HG03565 (cell line): ENCODE measurements at regions not wholly inside any gene's neighbourhood (a gene's known extent, or its start where the extent isn't known, plus 50 kb on each side); places are given as distances from the start of the nearest gene placed in this dataset.

Experiments
- ATAC-seq: cut with Tn5 transposase; IDR thresholded peaks from one replicate; pipeline ENCODE4 v1.9.1; 2021; ENCODE audit warnings: mild to moderate bottlenecking, moderate library complexity; ENCODE audit not compliant: unreplicated experiment

GRCh38 chr14:42862114-42862513 lies 1255.4 kb downstream of the LRFN5 start:
- no peak for ATAC-seq

GRCh38 chr14:42860371-42860770 lies 1253.7 kb downstream of the LRFN5 start:
- ATAC-seq, result no peak

DNA sequence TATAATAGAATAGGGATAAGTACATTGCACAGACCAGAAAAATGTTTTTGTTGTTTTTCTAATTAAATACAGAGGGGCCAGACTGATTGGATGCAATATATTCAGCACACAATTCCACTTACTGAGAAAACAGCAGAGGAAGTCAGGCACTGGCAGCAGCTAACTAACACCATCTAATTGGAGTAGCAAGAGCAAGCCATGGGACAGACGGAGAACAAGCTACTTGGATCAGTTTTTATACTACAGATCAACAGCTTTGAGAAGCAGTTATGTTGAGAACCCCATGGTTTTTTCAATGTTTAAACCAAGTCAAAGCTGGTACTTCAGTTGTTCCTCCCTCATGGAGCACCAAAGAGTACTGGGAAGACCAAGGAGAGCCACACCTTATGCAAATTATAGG lies 1249.4 kb downstream of the LRFN5 start:
- ATAC-seq, result no peak

GRCh38 chr14:42855085-42855484 lies 1248.4 kb downstream of the LRFN5 start:
- ATAC-seq, result no peak

DNA sequence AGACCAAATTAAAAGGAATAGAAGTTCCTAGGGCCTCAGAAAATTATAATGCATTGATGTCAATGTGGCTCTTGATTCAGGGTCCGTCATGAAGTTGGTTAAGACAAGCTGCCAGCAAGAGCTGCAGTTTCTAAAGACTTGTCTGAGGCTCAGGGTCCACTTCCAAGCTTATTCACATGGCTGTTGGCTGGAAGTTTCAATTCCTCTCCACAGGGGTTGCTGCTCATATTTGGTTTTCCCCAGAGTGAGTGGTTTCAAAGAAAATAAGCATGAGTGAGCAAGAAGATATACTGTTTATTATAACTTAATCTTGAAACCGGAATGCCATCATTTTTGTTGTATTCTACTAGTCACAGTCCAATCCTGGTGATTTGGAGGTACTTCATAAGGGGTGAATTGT lies 1247.4 kb downstream of the LRFN5 start:
- ATAC-seq, result no peak

DNA sequence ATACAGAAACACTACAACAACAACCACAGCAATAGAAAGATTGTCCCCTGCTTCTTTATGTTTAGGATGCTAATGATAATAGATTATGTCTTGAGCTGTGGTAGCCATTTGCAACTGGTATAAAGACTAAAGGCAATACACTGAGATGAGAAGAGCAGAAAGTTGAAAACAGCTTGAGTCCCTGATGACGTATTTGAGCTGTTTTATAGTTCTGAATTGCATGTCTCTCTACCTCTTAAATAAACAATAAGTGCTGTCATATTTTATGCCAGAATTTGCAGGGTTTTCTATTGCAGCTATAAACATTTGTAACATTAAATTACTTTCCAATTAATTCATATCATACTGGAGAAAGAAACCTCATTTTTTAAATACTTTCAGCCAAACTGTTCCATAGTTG lies 1242.0 kb downstream of the LRFN5 start:
- no peak for ATAC-seq

DNA sequence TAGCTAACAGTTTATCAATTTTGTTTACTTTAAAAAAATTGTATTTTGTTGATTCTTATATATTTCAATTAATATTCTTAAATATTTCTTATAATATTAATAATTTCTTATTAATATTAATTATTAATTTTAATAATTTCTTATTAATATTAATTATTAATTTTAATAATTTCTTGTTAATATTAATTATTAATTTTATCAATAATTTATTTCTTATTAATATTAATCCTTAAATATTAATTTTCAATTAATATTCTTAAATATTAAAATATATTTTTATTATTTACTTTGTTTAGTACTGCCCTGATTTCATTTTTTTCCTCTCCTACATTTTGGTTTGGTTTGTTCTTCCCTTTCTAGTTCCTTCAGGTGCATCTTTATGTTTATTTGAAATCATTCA lies 1208.1 kb downstream of the LRFN5 start:
- ATAC-seq, result no peak

GRCh38 chr14:42806909-42807315 lies 1200.2 kb downstream of the LRFN5 start:
- no peak for ATAC-seq

DNA sequence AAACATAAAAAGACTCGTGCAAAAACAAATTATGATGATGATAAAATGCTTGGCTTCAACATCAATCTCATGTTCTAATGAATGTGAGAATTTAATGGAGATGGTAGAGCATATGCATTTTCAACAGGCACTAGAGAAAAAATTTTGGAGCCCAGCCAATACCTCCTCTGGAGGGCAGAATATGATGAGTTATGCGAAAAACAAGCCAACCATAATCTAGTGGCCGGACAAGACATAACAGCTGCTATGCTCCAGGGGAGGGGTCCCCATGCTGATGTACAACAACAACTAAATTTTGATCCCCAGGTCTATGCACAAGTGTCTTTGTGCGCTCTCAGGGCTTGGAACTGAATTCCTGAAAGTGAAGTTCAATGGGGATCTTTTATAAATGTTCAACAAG lies 1197.5 kb downstream of the LRFN5 start:
- no peak for ATAC-seq

DNA sequence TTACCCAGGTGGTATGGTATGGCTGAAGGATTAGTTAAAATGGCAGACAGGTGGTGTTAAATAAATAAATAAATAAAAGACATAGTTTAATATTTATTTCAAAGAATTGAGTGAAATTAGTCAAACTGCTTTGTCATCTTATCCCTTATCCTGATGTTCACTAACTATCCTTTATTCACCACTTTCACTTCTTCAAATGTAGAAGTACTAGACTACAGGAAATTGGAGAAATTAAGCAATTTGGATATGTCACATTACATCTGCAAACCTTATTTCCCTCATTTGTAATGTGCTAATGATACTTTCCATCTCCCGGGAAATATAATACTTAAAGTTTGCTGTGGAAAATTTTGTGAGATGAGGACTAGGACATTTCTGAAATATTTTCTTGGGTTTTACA lies 1195.7 kb downstream of the LRFN5 start:
- no peak for ATAC-seq

DNA sequence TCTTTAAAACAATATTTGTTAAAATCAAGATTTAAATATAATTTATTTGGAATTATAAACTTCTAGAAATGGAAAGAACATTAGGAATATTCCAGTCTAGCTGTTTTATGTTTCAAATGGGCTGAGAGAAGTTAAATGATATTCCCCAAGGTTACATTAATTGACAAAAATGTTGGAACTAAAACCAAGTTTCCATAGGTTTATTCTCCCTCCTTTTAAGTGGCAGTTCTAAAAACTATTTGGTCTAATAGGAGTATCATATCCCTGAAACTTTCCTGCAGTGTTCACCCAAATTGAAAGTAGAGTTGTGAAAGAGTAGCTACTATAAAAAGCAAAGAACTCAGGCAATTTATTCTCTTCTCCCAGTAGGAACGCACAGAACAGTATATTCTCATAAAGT lies 1185.5 kb downstream of the LRFN5 start:
- ATAC-seq, result no peak

DNA sequence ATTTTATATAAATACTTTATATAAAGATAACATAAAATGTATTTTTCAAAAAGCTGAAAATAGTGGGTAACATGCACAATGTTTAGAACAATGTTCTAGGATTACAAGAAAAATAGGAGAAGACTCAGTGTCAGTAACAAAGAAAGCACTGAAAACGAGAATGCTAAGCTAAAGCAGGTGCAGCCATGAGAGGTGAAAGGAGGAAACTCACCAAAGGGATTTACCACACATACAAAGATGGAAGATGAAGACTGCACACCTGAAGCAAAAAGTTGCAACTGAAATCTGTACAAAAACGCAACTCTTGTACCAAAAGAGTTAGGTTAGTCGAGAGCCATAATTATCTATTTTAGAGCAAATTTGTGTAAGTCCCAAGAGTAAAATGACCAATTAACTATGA lies 1176.1 kb downstream of the LRFN5 start:
- no peak for ATAC-seq

GRCh38 chr14:42778984-42779383 lies 1172.3 kb downstream of the LRFN5 start:
- no peak for ATAC-seq

GRCh38 chr14:42750771-42751170 lies 1144.1 kb downstream of the LRFN5 start:
- no peak for ATAC-seq

GRCh38 chr14:42742084-42742483 lies 1135.4 kb downstream of the LRFN5 start:
- ATAC-seq, result no peak

DNA sequence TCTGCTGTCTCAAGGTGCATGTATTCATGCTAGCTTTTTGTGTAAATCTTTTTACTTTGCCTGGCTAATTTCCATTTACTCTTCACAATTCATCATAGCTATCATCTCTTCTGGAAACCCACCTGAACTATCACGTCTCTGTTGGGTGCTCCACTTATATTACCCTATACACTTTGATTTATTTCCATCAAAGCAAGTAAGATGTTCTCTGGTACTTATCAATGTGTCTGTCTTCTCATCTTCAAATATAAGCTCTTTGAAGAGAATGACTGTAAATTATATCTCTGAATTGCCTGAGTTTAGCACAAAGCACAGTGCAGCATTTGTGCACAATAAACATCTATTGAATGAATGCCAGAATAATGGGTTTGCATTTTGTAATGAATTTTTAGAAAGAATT lies 1129.7 kb downstream of the LRFN5 start:
- no peak for ATAC-seq

DNA sequence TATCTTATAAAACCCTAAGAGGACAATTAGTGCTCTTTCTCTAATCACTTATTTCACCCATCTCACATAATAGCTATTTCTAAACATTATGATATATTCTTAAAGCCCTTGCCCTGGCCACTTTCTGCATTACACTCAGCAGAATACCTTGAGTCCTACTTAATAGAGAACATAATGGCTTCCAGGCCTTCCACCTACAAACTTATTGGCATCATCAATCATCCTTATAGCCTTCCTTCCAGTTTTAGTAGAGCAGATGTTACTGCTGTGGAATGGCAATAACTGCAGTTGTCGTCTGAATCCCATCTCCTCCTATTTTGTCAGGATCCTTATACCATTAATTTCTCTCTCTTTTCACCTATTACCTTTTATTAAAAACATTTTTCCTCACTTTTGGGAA lies 1127.4 kb downstream of the LRFN5 start:
- no peak for ATAC-seq

DNA sequence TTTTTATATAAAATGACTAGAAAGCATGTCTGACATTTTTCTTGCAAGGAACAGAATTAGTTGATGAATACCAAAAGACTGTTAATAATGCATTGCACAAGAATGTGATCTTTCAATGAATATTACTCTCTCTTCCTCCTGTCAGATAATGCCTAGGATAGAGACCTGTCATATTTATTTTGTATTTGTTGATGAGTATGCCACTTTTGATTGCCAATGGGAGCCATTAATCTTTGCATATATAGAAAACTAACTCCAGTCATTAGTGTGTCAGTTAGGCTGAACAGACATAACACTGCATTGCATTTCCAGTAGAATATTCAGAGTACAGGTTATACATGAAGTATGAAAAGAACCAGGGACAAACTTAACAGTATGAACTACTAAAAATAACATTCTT lies 1125.3 kb downstream of the LRFN5 start:
- ATAC-seq, result no peak

- no peak for ATAC-seq
Measured at GRCh38 chr14:42731480-42731879, 1124.8 kb downstream of the LRFN5 start.

DNA sequence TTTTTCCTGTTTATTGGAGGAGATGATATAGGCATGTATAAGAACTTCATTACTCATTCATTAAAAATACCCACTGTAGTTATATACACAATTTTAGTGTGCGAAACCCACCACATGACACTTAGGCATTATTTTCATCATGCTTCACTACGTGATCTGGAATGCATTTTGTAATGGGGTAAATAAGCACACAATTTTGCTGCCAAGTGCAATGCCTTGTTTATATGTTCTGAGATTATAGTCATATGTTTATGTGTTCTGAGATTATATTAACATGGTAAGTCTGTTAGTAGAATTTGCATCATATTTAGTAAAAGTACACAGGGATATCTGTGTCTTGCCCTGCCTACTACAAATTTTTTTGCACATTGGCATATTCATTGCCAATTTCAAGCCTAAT lies 1123.0 kb downstream of the LRFN5 start:
- ATAC-seq, result no peak

GRCh38 chr14:42719391-42719790 lies 1112.7 kb downstream of the LRFN5 start:
- ATAC-seq, result no peak

GRCh38 chr14:42715316-42715715 lies 1108.6 kb downstream of the LRFN5 start:
- ATAC-seq, result no peak

- no peak for ATAC-seq
Measured at GRCh38 chr14:42710071-42710470, 1103.4 kb downstream of the LRFN5 start.

DNA sequence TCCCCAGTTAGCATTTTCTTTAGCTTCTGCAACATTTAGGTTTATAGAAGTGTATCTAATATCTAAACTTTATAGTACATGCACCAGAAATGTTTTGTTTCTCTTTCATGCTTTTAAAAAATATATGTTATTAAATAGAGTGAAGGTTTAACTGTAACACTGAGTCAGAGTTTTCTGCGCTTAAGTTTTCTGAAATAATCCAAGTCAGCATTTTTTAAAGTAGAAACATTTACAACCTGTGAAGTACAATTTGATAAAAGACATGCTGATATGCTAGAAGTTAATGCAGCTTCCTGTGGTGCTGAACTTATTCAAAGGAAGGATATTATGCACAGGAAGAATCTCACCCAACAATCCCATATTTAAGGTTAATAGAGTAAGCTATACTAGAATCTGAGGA lies 1096.8 kb downstream of the LRFN5 start:
- ATAC-seq, result no peak
